ENCODE measurements at regions not wholly inside any gene's neighbourhood (a gene's known extent, or its start where the extent isn't known, plus 50 kb on each side); places are given as distances from the start of the nearest gene placed in this dataset.

DNA sequence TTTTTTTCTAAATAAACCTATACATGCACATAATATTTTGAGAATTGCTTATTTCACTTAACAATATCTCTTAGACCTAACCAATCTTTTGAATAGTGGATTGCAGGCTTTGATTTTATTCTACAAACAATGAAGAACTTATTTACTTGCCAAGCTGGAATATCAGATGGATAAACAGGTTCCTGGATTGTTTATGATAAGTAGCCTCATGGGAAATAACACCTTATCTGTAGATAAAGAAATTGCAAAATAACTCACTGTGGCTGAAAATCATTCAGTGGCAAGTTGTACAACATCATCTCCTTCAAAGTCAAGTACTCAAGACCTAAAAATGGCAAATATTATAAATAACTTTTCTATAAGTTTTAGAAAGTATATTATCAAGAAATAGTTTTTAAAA, 335.4 kb upstream of the ATP2B1 start:
- TF ChIP-seq CTCF (IDR thresholded peaks at IDR 0.05; ENCODE audit: insufficient read depth, low read depth, low read length): no peak
- Histone ChIP-seq H3K27me3 (ENCODE audit: control insufficient read depth, insufficient read depth, low read length) (no peaks in the 10 kb centered on the region), H3K36me3 (ENCODE audit: control insufficient read depth, insufficient read depth, low read length) (no peaks in the 10 kb centered on the region), H3K4me3 (ENCODE audit: low read depth, low read length) (no peak overlapping the region)
- no peak for DNase-seq (ENCODE audit: low read depth)
- POLR2A ChIA-PET: no interaction called here
- CTCF ChIA-PET: no interaction called here

DNA sequence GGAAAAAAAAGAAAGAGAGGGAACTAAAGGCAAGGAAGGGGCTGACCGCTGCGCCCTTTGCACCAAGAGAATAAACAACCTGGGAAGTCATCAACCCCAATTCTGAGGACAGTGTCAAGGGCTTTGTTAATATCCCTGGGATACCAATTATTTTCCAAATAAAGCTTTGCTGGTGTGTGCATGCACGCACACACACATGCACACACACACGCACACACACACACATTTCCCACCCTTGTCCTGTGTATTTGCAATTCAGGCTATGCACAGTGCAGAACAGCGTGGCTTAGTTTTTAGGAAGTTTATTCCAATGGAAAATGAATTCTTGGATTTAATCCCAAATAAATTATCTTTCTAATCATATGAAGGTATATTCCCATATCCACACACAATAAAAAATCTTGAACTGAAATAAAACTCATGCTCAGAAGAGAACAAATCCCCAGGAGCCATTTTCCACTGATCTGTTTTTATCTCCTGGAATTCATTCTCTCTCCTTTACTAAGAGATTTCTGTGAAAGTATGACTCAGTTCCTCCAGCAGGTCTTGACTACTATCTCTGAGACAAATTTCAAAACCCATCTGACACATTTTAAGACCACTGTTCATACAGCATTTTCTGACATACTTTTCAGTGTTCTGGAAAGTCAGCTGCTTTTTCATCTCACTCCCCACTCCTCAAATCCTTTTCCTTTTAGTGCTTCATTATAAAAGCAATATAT, 334.4 kb upstream of the ATP2B1 start:
- ChIA-PET POLR2A (no interaction called here), CTCF (interaction anchor here (1.3 to 2.0 kb wide), 2 partner anchors 10 to 12 kb away, joined by 5 to 6 read pairs; no protein-coding TSS in a partner anchor)
- Histone ChIP-seq H3K27me3 (ENCODE audit: control insufficient read depth, insufficient read depth, low read length) (no peaks in the 10 kb centered on the region), H3K36me3 (ENCODE audit: control insufficient read depth, insufficient read depth, low read length) (no peaks in the 10 kb centered on the region), H3K4me3 (ENCODE audit: low read depth, low read length) (no peak overlapping the region)
- no peak for DNase-seq (ENCODE audit: low read depth)
- TF ChIP-seq CTCF (IDR thresholded peaks at IDR 0.05; ENCODE audit: insufficient read depth, low read depth, low read length): no peak

DNA sequence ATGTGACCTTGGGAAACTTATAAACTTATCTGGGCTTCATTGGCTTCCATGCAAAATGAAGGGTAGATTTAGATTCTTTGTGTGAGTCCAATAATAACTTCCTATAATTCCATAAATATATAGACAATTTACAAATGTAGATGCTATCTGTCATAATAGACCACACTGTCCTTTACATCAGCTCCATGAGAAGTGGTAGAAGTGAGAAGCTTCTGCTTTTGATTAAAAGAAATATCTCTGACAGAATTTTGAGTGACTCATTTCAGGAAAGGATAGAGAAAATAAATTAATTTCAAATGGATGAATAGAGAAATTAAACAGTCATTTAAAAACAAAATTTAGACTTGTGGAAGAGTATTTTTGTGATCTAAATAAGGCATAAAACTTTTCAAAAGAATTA, 329.7 kb upstream of the ATP2B1 start:
- Histone ChIP-seq H3K4me3 (ENCODE audit: low read depth, low read length) (no peak overlapping the region), H3K36me3 (ENCODE audit: control insufficient read depth, insufficient read depth, low read length) (no peaks in the 10 kb centered on the region), H3K27me3 (ENCODE audit: control insufficient read depth, insufficient read depth, low read length) (no peaks in the 10 kb centered on the region)
- POLR2A ChIA-PET: no interaction called here
- CTCF ChIA-PET: no interaction called here
- DNase-seq (ENCODE audit: low read depth): no peak
- no peak for TF ChIP-seq CTCF (IDR thresholded peaks at IDR 0.05; ENCODE audit: insufficient read depth, low read depth, low read length)

DNA sequence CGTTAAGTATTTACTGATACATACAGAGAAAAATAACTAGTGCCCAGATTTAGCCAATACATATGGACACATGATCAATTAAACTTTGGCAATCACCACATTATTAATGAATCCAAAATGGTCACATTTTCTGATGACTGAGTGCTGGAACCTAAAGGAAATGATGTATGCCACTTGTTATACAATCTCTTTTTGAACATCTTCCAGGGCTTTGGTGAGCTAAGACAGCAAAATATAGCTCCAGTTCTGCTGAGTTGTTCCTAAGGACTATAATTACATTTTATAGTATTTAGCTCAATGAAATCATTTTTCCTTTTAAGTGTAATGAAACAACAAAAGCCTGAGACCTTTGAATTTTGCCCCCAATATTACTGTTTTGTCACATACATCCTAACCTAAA, 329.1 kb upstream of the ATP2B1 start:
- no peak for TF ChIP-seq CTCF (IDR thresholded peaks at IDR 0.05; ENCODE audit: insufficient read depth, low read depth, low read length)
- CTCF ChIA-PET: no interaction called here
- no peaks in the 10 kb centered on the region for H3K36me3 ChIP-seq (ENCODE audit: control insufficient read depth, insufficient read depth, low read length)
- H3K4me3 ChIP-seq (ENCODE audit: low read depth, low read length): no peak overlapping the region
- POLR2A ChIA-PET: no interaction called here
- no peak for DNase-seq (ENCODE audit: low read depth)
- no peaks in the 10 kb centered on the region for H3K27me3 ChIP-seq (ENCODE audit: control insufficient read depth, insufficient read depth, low read length)

GRCh38 chr12:90036637-90037036, 328.0 kb upstream of the ATP2B1 start:
- Histone ChIP-seq H3K27me3 (ENCODE audit: control insufficient read depth, insufficient read depth, low read length) (no peaks in the 10 kb centered on the region), H3K4me3 (ENCODE audit: low read depth, low read length) (no peak overlapping the region), H3K36me3 (ENCODE audit: control insufficient read depth, insufficient read depth, low read length) (no peaks in the 10 kb centered on the region)
- no peak for TF ChIP-seq CTCF (IDR thresholded peaks at IDR 0.05; ENCODE audit: insufficient read depth, low read depth, low read length)
- ChIA-PET POLR2A (no interaction called here), CTCF (no interaction called here)
- DNase-seq (ENCODE audit: low read depth): no peak

All from BJ (cell line).